HG03045 (cell line): ENCODE measurements at regions not wholly inside any gene's neighbourhood (a gene's known extent, or its start where the extent isn't known, plus 50 kb on each side); places are given as distances from the start of the nearest gene placed in this dataset.
A peak's percentile ranks its signal among the peaks of the same experiment; 100 is the strongest.
"Not testable (repeated sequence)": the region's sequence is repeated elsewhere in the genome, so short reads cannot be mapped to it uniquely, and the experiment has no call there.

Source experiments
- ATAC-seq: cut with Tn5 transposase; IDR thresholded peaks from one replicate; pipeline ENCODE4 v1.9.1; 2021; ENCODE audit warnings: mild to moderate bottlenecking, moderate library complexity; ENCODE audit not compliant: unreplicated experiment

DNA sequence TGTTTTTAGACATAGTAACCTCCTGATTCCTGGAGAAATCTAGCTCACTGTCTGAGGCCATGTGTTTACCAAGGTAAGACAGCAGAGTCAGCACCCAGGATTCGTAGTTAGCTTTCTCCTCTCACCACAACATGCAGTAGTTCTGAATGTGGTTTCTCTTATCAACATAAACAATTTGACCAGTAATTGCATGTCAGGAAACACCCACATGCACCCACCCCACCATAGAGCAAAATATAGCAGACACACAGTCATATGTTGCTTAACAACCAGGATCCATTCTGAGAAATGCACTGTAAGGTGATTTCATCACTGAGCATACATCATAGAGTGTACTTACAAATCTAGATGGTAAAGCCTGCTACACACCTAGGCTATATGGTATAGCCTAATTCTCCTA lies 1004.0 kb downstream of the ANKRD7 start:
- ATAC-seq = no peak

DNA sequence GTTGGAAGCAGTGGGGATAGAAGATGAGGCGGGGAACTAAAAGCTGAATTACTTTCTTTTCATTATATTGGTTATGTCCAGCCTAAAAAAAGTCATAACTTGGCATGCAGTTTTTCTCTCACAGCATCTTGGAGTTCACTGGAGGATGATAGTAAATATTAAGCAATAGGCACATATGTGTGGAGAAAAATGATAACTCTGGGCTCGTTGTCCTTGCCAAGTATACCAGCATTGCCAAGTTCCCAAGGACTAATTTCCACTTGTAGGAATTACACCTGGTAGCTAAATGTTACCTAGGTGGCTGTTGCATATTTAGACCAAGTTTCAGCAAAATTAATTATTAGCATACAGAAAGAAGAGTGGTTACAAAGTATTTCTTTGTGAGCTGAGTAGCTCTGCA lies 1007.6 kb downstream of the ANKRD7 start:
- no peak for ATAC-seq

DNA sequence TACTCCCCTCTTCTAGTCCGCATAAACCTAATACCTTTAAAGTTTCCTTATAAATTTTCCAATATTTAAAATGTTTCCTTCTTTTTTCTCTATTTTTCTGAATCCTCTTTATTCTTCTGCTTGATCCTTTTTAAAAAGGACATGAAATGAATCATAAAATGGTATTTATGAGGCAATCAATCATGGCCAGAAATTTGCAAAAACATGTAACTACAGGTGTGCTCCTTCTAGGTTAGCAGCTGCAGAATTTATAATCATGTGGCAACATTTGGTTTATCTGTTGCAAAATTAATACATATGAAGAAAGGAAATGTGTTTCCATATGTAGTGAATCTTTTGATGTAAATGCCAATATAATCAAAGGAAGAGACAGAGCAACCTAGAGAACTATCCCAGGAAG lies 1008.5 kb downstream of the ANKRD7 start:
- no peak for ATAC-seq

DNA sequence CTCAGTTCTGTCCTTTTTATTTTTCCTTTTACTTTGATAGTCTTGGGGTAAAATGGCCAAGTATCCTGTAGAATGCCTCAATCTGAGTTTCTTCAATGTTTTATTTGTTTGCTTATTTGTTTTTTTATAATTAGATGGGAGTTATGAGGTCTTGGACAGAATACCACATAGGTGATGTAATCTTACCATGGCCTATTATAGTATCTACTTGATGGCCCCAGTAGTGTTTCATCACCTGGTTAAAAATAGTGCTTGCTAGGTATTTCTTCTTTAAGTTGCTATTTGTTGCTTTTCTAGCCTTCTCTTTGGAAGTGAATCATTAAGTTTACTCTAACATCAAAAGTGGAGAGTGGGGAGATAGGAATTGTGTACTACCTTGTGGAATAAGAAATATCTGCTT lies 1020.0 kb upstream of the KCND2 start:
- ATAC-seq = no peak

DNA sequence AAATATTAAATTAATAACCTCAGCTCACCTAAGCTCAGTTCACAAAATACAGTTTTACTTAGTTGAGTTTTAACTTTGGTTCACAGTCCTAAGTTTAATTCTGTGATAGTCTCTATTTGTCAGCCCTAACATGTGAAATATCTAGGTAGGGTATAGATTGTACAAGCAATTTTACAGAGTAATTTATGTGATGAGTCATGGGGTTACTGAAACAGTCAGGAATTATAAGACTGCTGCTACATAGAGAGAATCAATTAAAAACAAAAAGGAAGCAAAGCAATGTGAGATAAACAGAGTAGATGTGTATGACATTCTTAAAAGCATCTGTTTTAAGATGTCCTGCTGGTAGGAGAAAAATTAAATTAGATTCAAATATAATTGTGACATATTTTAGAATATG lies 1018.2 kb upstream of the KCND2 start:
- no peak for ATAC-seq

DNA sequence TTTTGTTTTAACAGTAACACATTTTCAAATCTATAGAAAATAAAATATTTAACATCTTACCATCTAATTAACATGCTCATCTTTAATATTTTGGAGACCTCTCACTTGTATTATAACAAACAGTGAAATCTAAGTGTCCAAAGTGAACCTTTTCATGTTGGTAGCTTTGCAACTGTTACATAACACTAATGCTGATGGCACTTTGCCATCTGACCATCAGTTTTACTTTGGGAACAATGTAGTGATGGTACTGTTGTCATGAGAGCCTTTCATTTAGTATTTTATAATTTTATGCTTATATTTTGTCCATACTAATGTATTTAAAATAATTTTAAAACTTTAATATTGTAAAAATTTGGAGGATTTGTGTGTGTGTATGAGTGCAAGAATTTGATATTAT lies 1017.0 kb upstream of the KCND2 start:
- ATAC-seq = no peak

DNA sequence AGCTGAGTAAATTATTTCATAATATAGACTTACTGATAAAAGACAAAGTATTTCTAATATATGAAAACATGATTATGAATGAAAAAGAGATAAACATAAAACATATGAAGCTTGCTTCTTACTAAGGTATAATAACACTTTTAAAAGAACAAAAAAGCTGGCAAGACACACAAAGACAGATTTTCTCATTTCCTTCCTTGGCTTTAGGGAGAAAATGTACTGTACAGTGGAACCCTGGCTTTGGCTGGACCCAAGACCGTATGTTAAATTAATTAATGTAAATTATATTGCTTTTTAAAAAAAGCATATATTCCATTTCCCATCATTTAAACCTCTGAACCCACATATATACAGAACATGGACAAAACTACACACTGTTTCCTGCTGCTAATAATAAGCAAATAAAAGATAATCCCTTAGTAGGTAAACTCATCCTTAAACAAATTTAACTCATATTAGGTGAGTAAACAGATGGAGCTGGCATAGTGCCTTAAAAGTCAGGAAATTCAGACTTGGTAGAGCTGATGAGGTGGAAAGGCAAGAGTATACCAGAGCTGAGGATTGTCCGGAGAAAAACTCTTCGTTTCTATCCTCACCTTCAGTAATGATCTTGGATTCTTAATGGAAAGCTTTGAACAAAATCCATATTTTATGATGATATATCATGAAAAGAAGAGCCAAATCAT lies 1016.4 kb upstream of the KCND2 start:
- ATAC-seq = no peak

DNA sequence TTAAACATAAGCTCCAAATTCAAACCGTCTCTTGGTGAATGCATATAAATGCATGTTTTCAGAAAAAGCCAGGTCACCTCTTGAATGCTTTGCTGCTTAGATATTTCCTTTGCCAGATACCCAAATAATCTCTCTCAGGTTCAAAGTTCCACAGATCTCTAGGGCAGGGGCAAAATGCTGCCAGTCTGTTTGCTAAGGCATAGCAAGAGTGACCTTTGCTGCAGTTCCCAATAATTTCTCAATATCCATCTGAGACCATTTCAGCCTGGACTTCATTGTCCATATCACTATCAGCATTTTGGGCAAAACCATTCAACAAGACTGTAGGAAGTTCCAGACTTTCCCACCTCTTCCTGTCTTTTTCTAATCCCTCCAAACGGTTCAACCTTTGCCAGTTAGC lies 1006.2 kb upstream of the KCND2 start:
- ATAC-seq = not testable (repeated sequence)

DNA sequence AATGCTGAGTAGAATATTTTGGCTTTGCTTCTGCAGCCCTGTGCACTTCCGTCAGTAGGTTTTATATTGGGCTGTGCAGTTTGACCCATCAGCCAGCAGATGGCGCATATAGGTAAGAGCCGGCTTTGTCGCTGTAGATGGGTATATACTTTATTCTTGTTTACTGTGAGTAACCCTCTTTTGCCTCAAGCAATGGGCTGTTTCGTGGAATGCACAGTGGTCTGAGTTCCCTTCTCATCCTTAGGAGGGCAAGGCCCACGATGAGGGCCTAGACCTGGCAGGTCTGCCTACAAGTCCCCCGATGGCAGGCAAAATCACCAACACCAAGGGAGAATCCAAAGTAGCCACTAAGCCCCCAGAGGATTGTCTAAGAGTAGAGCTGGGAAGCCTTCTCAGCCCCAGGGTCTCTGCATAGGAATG lies 1002.9 kb upstream of the KCND2 start:
- ATAC-seq = peak; percentile 95

DNA sequence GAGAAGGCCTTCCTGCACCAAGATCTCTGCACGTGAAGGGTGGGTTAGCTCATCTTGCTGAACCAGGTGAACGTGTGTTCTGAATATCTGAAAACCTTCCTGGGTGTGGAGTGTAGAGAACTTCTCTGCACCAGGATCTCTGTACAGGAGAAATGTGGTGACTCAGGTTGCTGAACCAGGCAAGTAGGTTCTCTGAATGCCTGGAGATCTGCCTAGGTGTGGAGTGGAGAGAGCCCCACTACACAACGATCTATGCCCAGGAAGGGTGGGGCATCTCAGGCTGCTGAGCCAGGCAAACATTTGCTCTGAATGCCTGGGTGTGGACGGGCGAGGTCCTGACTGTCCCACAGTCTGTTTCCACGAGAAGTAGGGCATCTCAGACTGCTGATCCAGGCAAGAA lies 1002.3 kb upstream of the KCND2 start:
- no peak for ATAC-seq

DNA sequence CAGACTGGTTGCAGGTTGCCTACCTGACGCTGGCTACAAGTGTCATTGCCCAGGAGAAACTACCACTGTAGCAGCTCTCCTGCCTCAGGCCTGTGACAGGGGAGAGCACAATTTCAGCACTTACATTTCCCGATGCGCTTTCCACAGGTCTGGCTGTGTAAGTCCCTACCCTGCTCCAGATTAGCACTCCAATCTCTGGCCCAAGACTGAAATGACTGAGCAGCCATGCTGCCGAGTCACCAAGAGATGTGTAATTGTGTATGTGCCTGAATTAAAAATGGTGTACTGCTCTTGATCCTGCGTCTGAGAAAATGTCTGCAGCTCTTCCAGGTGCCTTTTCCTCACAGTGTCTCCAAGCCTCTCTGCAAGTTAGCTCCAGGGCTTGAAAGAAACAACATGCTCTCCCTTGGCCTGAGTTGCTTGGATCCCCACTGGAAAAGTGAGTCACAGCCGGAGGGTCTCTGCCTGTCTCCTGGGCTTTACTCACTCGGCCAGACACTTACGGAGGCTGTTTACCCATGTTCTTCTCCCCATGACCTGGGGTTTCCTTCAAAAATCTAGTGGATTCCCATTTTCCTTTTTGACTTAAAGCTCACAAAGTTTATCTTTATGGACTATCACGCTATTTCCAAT lies 1001.7 kb upstream of the KCND2 start:
- ATAC-seq = no peak

DNA sequence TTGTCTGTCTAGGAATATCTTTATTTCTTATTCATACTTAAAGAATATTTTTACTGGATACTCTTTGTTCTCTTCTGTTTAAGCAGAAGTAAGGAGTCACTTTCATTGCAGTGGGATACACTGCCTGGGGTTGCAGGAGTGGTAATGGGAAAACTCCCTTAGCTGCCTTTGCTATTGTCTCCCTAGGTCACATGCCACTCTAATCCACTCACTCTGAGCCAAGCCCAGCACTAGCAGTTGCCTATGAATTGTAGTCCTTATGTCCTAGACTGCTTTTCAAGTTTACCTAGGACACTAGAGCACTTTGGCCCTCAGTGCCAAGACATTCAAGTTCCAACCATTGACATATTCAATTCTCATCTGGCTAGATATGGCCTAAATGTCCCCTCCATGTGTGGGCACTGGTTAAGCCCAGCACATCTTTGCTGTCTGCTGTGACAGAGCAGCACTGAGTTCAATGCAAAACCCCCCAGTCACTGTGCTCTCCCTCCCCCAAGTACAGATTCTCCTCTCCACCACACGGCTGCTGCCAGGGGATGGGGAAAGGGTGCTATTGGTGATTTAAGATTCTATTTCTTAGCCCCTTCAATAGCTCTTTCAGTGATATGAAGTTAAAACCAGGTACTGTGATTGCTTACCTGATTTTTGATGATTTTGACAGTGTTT lies 991.7 kb upstream of the KCND2 start:
- ATAC-seq = no peak

DNA sequence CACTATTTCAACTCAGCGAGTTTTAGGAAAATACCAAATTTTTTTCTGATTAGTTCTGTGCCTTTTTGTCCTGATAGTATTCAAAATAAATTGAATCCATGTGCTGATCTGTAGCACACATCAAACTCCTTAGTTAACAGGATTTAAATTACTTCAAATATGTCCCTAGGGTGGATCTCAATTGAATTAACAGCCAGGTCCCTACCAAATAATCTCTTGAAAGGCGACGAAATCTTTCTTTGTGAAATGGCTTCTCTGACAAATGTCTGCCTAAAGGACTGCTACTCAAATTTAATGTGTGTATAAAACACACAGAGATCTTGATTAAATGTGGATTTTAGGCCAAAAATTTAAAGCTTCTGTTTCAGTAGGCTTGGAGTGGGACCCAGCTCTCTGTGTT lies 989.6 kb upstream of the KCND2 start:
- ATAC-seq = no peak

DNA sequence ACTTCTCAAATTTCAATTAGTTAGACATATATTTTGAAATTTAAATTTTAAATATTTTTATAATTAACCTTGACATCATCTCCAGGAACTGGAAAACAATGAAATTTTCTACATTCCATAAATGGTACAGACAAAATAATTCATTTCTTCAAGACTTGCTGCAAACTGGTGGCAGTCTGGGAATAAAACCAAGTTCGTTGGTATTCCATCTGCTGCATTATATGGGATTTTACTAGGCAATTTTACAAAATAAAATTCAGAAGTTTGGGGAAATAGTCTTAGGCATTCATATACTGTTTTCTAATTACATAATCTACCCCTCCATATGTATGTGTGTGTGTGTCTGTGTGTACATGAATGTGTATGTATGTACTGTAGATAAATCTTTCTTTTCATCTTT lies 984.6 kb upstream of the KCND2 start:
- ATAC-seq = no peak

DNA sequence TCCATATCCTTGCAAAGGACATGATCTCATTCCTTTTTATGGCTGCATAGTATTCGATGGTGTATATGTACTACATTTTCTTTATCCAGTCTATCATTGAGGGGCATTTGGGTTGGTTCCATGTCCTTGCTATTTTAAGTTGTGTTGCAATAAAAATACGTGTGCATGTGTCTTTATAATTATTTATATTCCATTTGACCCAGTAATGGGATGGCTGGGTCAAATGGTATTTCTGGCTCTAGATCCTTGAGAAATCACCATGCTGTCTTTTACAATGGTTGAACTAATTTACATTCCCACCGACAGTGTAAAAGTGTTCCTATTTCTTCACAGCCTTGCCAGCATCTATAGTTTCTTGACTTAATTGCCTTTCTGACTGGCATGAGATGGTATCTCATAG lies 972.6 kb upstream of the KCND2 start:
- ATAC-seq = not testable (repeated sequence)

DNA sequence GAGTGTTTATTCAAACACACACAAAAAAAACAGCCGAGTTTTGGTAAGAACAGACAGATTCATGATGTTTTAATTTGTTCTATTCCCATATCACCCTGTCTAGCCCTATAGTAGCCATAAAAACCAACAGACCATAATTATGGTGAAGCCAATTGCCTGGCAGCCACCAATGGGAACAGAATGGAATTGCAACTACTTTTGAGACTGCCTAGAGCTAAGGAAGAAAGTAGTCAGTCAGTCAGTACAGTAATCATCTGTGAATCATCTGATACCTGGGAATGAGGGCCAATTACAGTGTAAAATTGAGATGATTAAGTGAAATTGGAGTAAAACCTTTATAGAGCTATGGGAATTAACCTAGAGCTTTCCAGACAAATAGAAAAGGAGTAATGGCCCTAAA lies 952.7 kb upstream of the KCND2 start:
- ATAC-seq = no peak

DNA sequence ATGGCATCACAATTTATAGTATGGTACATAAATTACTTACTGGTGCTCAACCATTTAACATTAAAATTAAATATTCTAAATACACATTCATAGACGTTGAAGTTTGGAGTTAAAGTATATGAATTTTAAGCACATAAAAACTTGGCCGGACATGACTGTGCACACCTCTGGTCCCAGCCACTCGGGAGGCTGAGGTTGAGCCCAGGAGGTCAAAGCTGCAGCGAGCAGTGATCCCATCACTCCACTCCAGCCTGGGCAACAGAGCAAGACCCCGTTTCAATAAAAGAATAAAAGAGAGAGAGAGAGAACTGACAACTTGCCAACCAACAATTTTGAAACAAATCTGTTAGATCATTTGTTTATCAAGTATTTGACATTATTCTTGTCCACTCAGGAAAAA lies 943.3 kb upstream of the KCND2 start:
- no peak for ATAC-seq

DNA sequence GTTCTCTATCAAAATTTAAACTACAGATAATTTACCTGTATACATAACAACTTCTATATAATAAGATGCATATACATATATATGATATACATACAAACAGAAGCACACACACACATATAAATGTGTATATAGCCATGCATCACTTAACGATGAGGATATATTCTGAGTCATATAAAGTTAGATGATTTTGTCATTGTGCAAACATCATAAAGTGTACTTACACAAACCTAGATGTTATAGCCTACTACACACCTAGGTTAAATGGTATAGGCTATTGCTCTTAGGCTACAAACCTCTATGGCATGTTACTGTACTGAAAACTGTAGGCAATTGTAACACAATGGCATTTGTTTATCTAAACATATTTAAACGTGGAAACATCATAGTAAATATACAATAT lies 937.6 kb upstream of the KCND2 start:
- no peak for ATAC-seq

DNA sequence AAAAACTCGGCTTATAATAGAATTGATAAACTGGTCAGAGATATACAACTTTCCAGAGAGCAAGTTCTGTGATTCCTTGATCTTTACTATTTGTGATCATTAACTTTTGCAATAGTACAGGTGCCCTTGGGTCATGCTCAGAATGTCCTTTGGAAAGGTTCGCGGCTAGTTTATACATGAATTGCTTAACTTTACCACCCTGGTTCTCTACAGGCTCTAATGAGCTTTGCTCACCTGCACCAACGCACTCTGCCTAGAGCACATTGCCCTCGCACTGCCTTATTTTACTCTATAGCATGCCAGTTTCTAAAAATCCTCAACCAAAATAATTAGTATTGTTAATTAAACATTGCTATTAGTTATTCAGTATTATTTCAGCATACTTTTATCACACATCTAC lies 931.2 kb upstream of the KCND2 start:
- no peak for ATAC-seq

DNA sequence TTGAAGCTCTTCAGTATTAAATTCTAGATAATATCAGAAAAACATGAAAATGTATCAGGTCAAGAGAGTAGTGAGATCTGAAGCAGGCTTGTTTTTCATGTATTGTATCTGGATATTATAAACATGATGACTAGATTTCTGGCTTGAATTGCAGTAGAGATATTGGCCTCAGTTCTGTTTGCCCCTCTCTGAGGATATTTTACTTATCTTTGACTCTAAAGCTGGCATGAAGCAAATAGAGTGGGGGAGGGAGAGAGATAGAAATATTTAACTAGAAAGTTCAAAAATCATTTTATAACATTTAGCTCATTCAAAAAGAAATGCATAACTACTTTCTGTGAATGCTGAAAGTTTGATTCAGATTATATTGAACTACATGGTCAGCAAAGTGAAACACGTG lies 929.7 kb upstream of the KCND2 start:
- no peak for ATAC-seq

DNA sequence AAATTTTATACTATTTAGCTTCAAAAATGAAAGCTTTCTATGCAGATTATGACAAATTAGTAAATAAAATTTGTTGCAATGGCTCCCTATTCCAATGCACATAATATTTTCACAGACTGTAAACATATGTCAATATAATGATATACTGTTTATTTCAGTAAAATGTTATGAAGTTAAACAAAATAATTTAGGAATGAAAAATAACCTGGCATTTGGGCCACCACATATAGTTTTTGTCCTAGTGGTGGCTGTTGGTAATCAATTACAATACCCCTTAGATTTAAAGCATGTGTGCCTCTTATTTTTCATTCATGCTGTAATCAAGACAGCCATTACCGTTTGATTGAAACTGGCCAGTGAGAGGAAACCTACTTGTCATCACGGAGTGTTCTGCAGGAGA lies 928.5 kb upstream of the KCND2 start:
- ATAC-seq = no peak

DNA sequence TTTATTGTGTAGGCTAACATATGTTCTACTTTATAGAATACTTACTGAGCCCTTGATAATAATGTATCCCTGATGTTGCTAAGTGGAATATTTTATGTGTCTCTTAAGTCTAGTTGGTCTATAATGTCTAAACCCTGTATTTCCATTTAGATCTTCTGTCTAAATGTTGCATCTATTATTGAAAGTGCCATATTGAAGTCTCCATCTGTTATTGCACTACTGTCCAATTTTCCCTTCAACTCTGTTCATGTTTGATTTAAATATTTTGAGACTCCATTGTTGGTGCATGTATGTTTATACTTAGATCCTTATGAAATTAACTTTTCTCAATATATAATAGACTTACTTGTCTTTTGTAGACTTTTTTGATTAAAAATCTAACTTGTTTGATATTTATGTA lies 924.5 kb upstream of the KCND2 start:
- ATAC-seq = no peak

DNA sequence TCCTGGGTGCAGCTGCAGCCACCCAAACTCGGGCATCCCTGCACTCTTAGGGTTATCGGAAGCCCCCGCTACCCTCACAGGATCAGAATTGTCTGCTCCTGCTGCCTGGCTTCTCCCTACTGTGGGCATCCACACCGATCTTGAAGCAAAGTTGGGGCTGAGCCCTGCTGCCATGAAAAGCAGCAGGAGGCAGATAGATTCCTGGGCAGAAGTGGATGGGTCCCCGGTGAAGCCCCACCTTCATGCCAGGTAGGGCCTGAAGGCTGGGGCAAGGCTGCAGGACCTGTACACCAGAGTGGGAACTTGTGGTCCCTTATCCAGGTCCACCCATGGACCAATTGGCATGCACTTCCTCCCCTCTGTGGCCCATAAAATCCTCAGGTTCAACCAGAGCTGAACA lies 922.6 kb upstream of the KCND2 start:
- no peak for ATAC-seq
